GM13977 (cell line): ENCODE measurements at regions not wholly inside any gene's neighbourhood (a gene's known extent, or its start where the extent isn't known, plus 50 kb on each side); places are given as distances from the start of the nearest gene placed in this dataset.

ENCODE experiments used
- DNase-seq: peaks from one replicate; pipeline ENCODE4 v3.0.0; 2012; ENCODE audit warnings: low spot score
- CTCF ChIP-seq: IDR thresholded peaks from 2 replicates; pipeline ENCODE4 v1.5.1; 2012; ENCODE audit warnings: mild to moderate bottlenecking, control low read depth; ENCODE audit not compliant: insufficient read depth; ENCODE audit errors: extremely low read depth, missing control alignments
- in situ Hi-C: fragments of 300-500 bp; cut with MboI; formaldehyde crosslinking; loops from one replicate; pipeline ENCODE4 v1.12.0; 2022; ENCODE audit warnings: low sequenced_read_pairs, low pct_unique_long_range_greater_than_20kb, mixed read lengths, inconsistent platforms; ENCODE audit not compliant: unreplicated experiment

DNA sequence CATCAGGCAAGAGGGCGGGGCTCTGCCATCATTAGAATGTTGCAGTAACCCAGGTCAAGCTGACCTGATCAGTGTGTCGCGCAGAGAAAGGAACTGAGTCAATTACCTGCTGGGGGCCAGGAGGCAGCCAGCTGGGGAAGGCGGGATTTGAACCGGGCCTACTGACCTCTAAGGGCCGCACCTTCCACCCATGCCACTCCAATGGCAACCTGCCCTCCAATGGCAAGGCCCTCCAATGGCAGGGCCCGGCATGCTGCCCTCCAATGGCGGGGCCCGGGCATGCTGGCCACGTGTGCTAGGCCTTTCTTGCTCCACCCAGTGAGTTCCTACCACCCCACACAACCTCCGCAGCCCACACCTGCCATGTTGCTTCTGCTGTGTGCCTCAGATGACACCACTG lies 407.6 kb downstream of the CTTN start:
- in situ Hi-C loops: loop anchor here (25.0 kb wide), 1 partner anchor 606 kb away; no protein-coding TSS in a partner anchor

GRCh38 chr11:70806461-70807194 lies 408.3 kb downstream of the CTTN start:
- in situ Hi-C loops: loop anchor here (25.0 kb wide), 1 partner anchor 606 kb away; no protein-coding TSS in a partner anchor
- no peak for DNase-seq
- TF ChIP-seq CTCF: no peak

More for the DNA sequence above, 407.6 kb downstream of the CTTN start:
- no peak for DNase-seq
- no peak for TF ChIP-seq CTCF

- in situ Hi-C loops: loop anchor here (25.0 kb wide), 1 partner anchor 605 kb away; no protein-coding TSS in a partner anchor
- no peak for DNase-seq
Observed at GRCh38 chr11:70807195-70807543, 408.8 kb downstream of the CTTN start.

GRCh38 chr11:70808686-70809375 lies 410.5 kb downstream of the CTTN start:
- in situ Hi-C loops: loop anchor here (25.0 kb wide), 1 partner anchor 603 kb away; no protein-coding TSS in a partner anchor
- no peak for DNase-seq
- TF ChIP-seq CTCF: no peak

More at GRCh38 chr11:70807195-70807543, 408.8 kb downstream of the CTTN start:
- TF ChIP-seq CTCF: no peak

- TF ChIP-seq CTCF: no peak
- no peak for DNase-seq
- in situ Hi-C loops: loop anchor here (25.0 kb wide), 1 partner anchor 602 kb away; no protein-coding TSS in a partner anchor
Observed at GRCh38 chr11:70810133-70810532, 411.8 kb downstream of the CTTN start.

GRCh38 chr11:70810681-70811080 lies 412.4 kb downstream of the CTTN start:
- in situ Hi-C loops: loop anchor here (25.0 kb wide), 1 partner anchor 602 kb away; no protein-coding TSS in a partner anchor
- no peak for DNase-seq
- TF ChIP-seq CTCF: no peak
